GM23338 (cell line): ENCODE measurements at regions not wholly inside any gene's neighbourhood (a gene's known extent, or its start where the extent isn't known, plus 50 kb on each side); places are given as distances from the start of the nearest gene placed in this dataset.

Source experiments
- ATAC-seq: fragments of 200-7000 bp; cut with Tn5 transposase; 3 replicates; pipeline ENCODE4 v1.9.1; 2020
- DNase-seq: peaks from one replicate; pipeline ENCODE4 v3.0.0-alpha.2; 2015; ENCODE audit warnings: low spot score
- H2AFZ ChIP-seq: fragments of 200-600 bp; sonication (generic); 2 replicates; pipeline ENCODE4 v1.8.0; 2016; ENCODE audit warnings: antibody characterized with exemption, mild to moderate bottlenecking, moderate library complexity
- H3F3A ChIP-seq: fragments of 200-600 bp; sonication (generic); replicated peaks from 2 replicates; pipeline ENCODE4 v1.8.0; 2017; ENCODE audit warnings: antibody characterized with exemption, mixed run types, low read depth
- H3K27ac ChIP-seq: fragments of 200-600 bp; sonication (generic); 2 replicates; pipeline ENCODE4 v1.6.1; 2016; ENCODE audit warnings: low read depth
- H3K27me3 ChIP-seq: fragments of 200-600 bp; sonication (generic); 2 replicates; pipeline ENCODE4 v1.8.0; 2016; ENCODE audit warnings: mild to moderate bottlenecking, mixed run types, moderate library complexity; ENCODE audit not compliant: insufficient read depth
- H3K36me3 ChIP-seq: fragments of 200-600 bp; sonication (generic); 2 replicates; pipeline ENCODE4 v1.8.0; 2016; ENCODE audit warnings: mild to moderate bottlenecking; ENCODE audit not compliant: insufficient read depth
- H3K4me1 ChIP-seq: fragments of 200-600 bp; sonication (generic); 2 replicates; pipeline ENCODE4 v1.8.0; 2016; ENCODE audit warnings: mild to moderate bottlenecking, moderate library complexity; ENCODE audit not compliant: insufficient read depth
- H3K4me2 ChIP-seq: fragments of 200-600 bp; sonication (generic); 2 replicates; pipeline ENCODE4 v1.7.1; 2017; ENCODE audit warnings: mixed run types
- H3K4me3 ChIP-seq: fragments of 200-600 bp; sonication (generic); 2 replicates; pipeline ENCODE4 v1.6.1; 2016; ENCODE audit warnings: mixed run types
- H3K79me2 ChIP-seq: fragments of 200-600 bp; sonication (generic); replicated peaks from 2 replicates; pipeline ENCODE4 v1.8.0; 2017; ENCODE audit warnings: mild to moderate bottlenecking; ENCODE audit not compliant: insufficient read depth
- H3K9me2 ChIP-seq: fragments of 200-600 bp; sonication (generic); 2 replicates; pipeline ENCODE4 v1.8.0; 2017; ENCODE audit not compliant: insufficient read depth
- H4K20me1 ChIP-seq: fragments of 200-600 bp; sonication (generic); replicated peaks from 2 replicates; pipeline ENCODE4 v1.8.0; 2017; ENCODE audit warnings: mild to moderate bottlenecking; ENCODE audit not compliant: insufficient read depth
- H3K27ac Mint-ChIP-seq: 2 replicates; pipeline ENCODE4 v1.8.0; 2020; ENCODE audit warnings: inconsistent platforms, mild to moderate bottlenecking, moderate library complexity, mixed read lengths
- H3K27me3 Mint-ChIP-seq: 3 replicates; pipeline ENCODE4 v1.8.0; 2022; ENCODE audit warnings: low read depth, mild to moderate bottlenecking, moderate library complexity, mixed read lengths, inconsistent platforms; ENCODE audit not compliant: insufficient read depth, poor library complexity
- H3K36me3 Mint-ChIP-seq: 3 replicates; pipeline ENCODE4 v1.8.0; 2021; ENCODE audit warnings: low read depth, mild to moderate bottlenecking, inconsistent platforms, moderate library complexity, mixed read lengths
- H3K4me1 Mint-ChIP-seq: 3 replicates; pipeline ENCODE4 v1.8.0; 2020; ENCODE audit warnings: mild to moderate bottlenecking, inconsistent platforms, mixed read lengths
- H3K4me3 Mint-ChIP-seq: 3 replicates; pipeline ENCODE4 v1.8.0; 2021; ENCODE audit warnings: moderate library complexity, mild to moderate bottlenecking, inconsistent platforms, mixed read lengths
- H3K9me3 Mint-ChIP-seq: 3 replicates; pipeline ENCODE4 v1.8.0; 2020; ENCODE audit warnings: moderate library complexity, mild to moderate bottlenecking, inconsistent platforms, mixed read lengths
- CTCF ChIP-seq, 2 experiments: fragments of 200-600 bp in 1 of 2; sonication (generic) in 1 of 2; conservative IDR thresholded peaks; 2 replicates each; pipeline versions ENCODE4 v1.5.1 to v1.6.1; 2016 to 2017; ENCODE audit warnings: antibody characterized with exemption in 2 of 2, low read depth in 2 of 2, mild to moderate bottlenecking in 2 of 2, moderate library complexity in 1 of 2
- ETS1 ChIP-seq: IDR thresholded peaks from 2 replicates; pipeline ENCODE4 v1.6.1; 2016; ENCODE audit warnings: antibody characterized with exemption
- EZH2 ChIP-seq: fragments of 200-600 bp; sonication (generic); IDR thresholded peaks from one replicate; pipeline ENCODE4 v1.8.0; 2017; ENCODE audit warnings: antibody characterized with exemption, mild to moderate bottlenecking, low read depth; ENCODE audit not compliant: unreplicated experiment
- EZH2phosphoT487 ChIP-seq: fragments of 200-600 bp; sonication (generic); IDR thresholded peaks from one replicate; pipeline ENCODE4 v1.8.1; 2018; ENCODE audit warnings: antibody characterized with exemption; ENCODE audit not compliant: unreplicated experiment
- JUNB ChIP-seq: IDR thresholded peaks from one replicate; pipeline ENCODE4 v1.6.1; 2016; ENCODE audit warnings: antibody characterized with exemption; ENCODE audit not compliant: unreplicated experiment
- NANOG ChIP-seq: IDR thresholded peaks from 2 replicates; pipeline ENCODE4 v1.6.1; 2016; ENCODE audit warnings: antibody characterized with exemption, borderline replicate concordance
- POLR2AphosphoS5 ChIP-seq: IDR thresholded peaks from 2 replicates; pipeline ENCODE4 v1.6.1; 2016; ENCODE audit warnings: antibody characterized with exemption, low read depth
- ZNF114 ChIP-seq: fragments of 250-450 bp; sonication (Bioruptor Pico); IDR thresholded peaks from 2 replicates; pipeline ENCODE4 v1.5.0; 2020; ENCODE audit warnings: mild to moderate bottlenecking, moderate library complexity
- ZNF331 ChIP-seq: fragments of 250-450 bp; sonication (Bioruptor Pico); IDR thresholded peaks from 2 replicates; pipeline ENCODE4 v1.5.0; 2020; ENCODE audit warnings: low read depth, mild to moderate bottlenecking, moderate library complexity
- ZNF462 ChIP-seq: fragments of 250-450 bp; sonication (Bioruptor Pico); IDR thresholded peaks from 2 replicates; pipeline ENCODE4 v1.5.0; 2020; ENCODE audit warnings: mild to moderate bottlenecking, moderate library complexity

GRCh38 chr1:19547814-19548213 lies 62.5 kb upstream of the CAPZB start (continued):
- TF ChIP-seq ZNF114 = no peak
- no peak for TF ChIP-seq NANOG
- no peak for TF ChIP-seq JUNB
- no peak for TF ChIP-seq POLR2AphosphoS5
- TF ChIP-seq CTCF (conservative IDR thresholded peaks at IDR 0.05; ENCODE audit: low read depth in 2 of 2) = no peak
- TF ChIP-seq ZNF331 (CRISPR knock-in tag) = no peak

- H3K27me3 Mint-ChIP-seq = peaks cover 5% of the 10 kb centered on the region
- Histone ChIP-seq H3K27ac (no peak overlapping the region), H3K4me1 (no peaks in the 10 kb centered on the region), H3K9me2 (no peaks in the 10 kb centered on the region), H2AFZ (no peak overlapping the region), H3K4me2 (no peak overlapping the region), H3K27me3 (no peaks in the 10 kb centered on the region), H4K20me1 (no peaks in the 10 kb centered on the region), H3F3A (no peaks in the 10 kb centered on the region), H3K79me2 (no peaks in the 10 kb centered on the region), H3K36me3 (no peaks in the 10 kb centered on the region), H3K4me3 (no peak overlapping the region)
- no peak for DNase-seq
- ATAC-seq = no peak
- H3K36me3 Mint-ChIP-seq = peaks cover 7% of the 10 kb centered on the region; the same call in 1 of the 3 replicates
- no peak overlapping the region for H3K27ac Mint-ChIP-seq
- H3K4me3 Mint-ChIP-seq = no peak overlapping the region
- TF ChIP-seq EZH2 (no peak), JUNB (no peak), ETS1 (no peak), POLR2AphosphoS5 (no peak), ZNF462 (CRISPR knock-in tag) (no peak), EZH2phosphoT487 (no peak)
- peaks cover 27% of the 10 kb centered on the region for H3K9me3 Mint-ChIP-seq
- H3K4me1 Mint-ChIP-seq = no peaks in the 10 kb centered on the region
Measured at GRCh38 chr1:19536519-19536918, 51.2 kb upstream of the CAPZB start.
